ENCODE measurements at regions not wholly inside any gene's neighbourhood (a gene's known extent, or its start where the extent isn't known, plus 50 kb on each side); places are given as distances from the start of the nearest gene placed in this dataset.

- Mint-ChIP-seq H3K4me3 (no peak overlapping the region), H3K27ac (ENCODE audit: low read depth) (no peak overlapping the region), H3K27me3 (peaks cover under 1% of the 10 kb centered on the region), H3K9me3 (no peaks in the 10 kb centered on the region), H3K36me3 (ENCODE audit: insufficient read depth) (peaks cover 2% of the 10 kb centered on the region), H3K4me1 (no peaks in the 10 kb centered on the region)
- ATAC-seq (replicated peaks; ENCODE audit: extremely low read depth, poor library complexity, severe bottlenecking) (no peak), DNase-seq (ENCODE audit: low spot score in 2 of 2) (no peak)
Observed at GRCh38 chr18:38930881-38931753, 1365.5 kb upstream of the CELF4 start.

GRCh38 chr18:38923540-38923939, 1357.9 kb upstream of the CELF4 start:
- H3K9me3 Mint-ChIP-seq: peaks cover 6% of the 10 kb centered on the region
- no peaks in the 10 kb centered on the region for H3K4me1 Mint-ChIP-seq
- ATAC-seq (replicated peaks; ENCODE audit: extremely low read depth, poor library complexity, severe bottlenecking): no peak
- H3K27ac Mint-ChIP-seq (ENCODE audit: low read depth): no peak overlapping the region
- H3K36me3 Mint-ChIP-seq (ENCODE audit: insufficient read depth): peaks cover 2% of the 10 kb centered on the region
- no peak for DNase-seq (ENCODE audit: low spot score in 2 of 2)
- no peak overlapping the region for H3K4me3 Mint-ChIP-seq
- H3K27me3 Mint-ChIP-seq: peaks cover 67% of the 10 kb centered on the region

- Mint-ChIP-seq H3K27me3 (peaks cover 71% of the 10 kb centered on the region), H3K36me3 (ENCODE audit: insufficient read depth) (peaks cover 2% of the 10 kb centered on the region), H3K9me3 (peaks cover 6% of the 10 kb centered on the region), H3K27ac (ENCODE audit: low read depth) (no peak overlapping the region), H3K4me1 (no peaks in the 10 kb centered on the region), H3K4me3 (no peak overlapping the region)
- ATAC-seq (replicated peaks; ENCODE audit: extremely low read depth, poor library complexity, severe bottlenecking) (no peak), DNase-seq (ENCODE audit: low spot score in 2 of 2) (no peak)
Observed at GRCh38 chr18:38923126-38923525, 1357.5 kb upstream of the CELF4 start.

- no peak overlapping the region for H3K27ac Mint-ChIP-seq (ENCODE audit: low read depth)
- DNase-seq (ENCODE audit: low spot score in 2 of 2) (no peak), ATAC-seq (replicated peaks; ENCODE audit: extremely low read depth, poor library complexity, severe bottlenecking) (no peak)
- peaks cover 9% of the 10 kb centered on the region for H3K27me3 Mint-ChIP-seq
- no peaks in the 10 kb centered on the region for H3K4me1 Mint-ChIP-seq
- no peaks in the 10 kb centered on the region for H3K36me3 Mint-ChIP-seq (ENCODE audit: insufficient read depth)
- no peak overlapping the region for H3K4me3 Mint-ChIP-seq
- no peaks in the 10 kb centered on the region for H3K9me3 Mint-ChIP-seq
Observed at GRCh38 chr18:38909972-38910371, 1344.4 kb upstream of the CELF4 start.

GRCh38 chr18:38902796-38903195, 1337.2 kb upstream of the CELF4 start:
- DNase-seq (ENCODE audit: low spot score in 2 of 2): no peak
- no peaks in the 10 kb centered on the region for H3K4me1 Mint-ChIP-seq
- no peaks in the 10 kb centered on the region for H3K9me3 Mint-ChIP-seq
- H3K27me3 Mint-ChIP-seq: no peaks in the 10 kb centered on the region
- no peak for ATAC-seq (replicated peaks; ENCODE audit: extremely low read depth, poor library complexity, severe bottlenecking)
- no peaks in the 10 kb centered on the region for H3K36me3 Mint-ChIP-seq (ENCODE audit: insufficient read depth)
- no peak overlapping the region for H3K27ac Mint-ChIP-seq (ENCODE audit: low read depth)
- no peak overlapping the region for H3K4me3 Mint-ChIP-seq

GRCh38 chr18:38900445-38900844, 1334.8 kb upstream of the CELF4 start:
- Mint-ChIP-seq H3K4me3 (no peak overlapping the region), H3K9me3 (peaks cover 4% of the 10 kb centered on the region), H3K27ac (ENCODE audit: low read depth) (no peak overlapping the region), H3K27me3 (no peaks in the 10 kb centered on the region), H3K4me1 (no peaks in the 10 kb centered on the region), H3K36me3 (ENCODE audit: insufficient read depth) (no peaks in the 10 kb centered on the region)
- DNase-seq (ENCODE audit: low spot score in 2 of 2) (no peak), ATAC-seq (replicated peaks; ENCODE audit: extremely low read depth, poor library complexity, severe bottlenecking) (no peak)

- no peak overlapping the region for H3K4me3 Mint-ChIP-seq
- DNase-seq (ENCODE audit: low spot score in 2 of 2) (no peak), ATAC-seq (replicated peaks; ENCODE audit: extremely low read depth, poor library complexity, severe bottlenecking) (no peak)
- H3K27ac Mint-ChIP-seq (ENCODE audit: low read depth): no peak overlapping the region
- H3K27me3 Mint-ChIP-seq: no peaks in the 10 kb centered on the region
- no peaks in the 10 kb centered on the region for H3K4me1 Mint-ChIP-seq
- no peaks in the 10 kb centered on the region for H3K36me3 Mint-ChIP-seq (ENCODE audit: insufficient read depth)
- H3K9me3 Mint-ChIP-seq: peaks cover 4% of the 10 kb centered on the region
Observed at GRCh38 chr18:38900031-38900430, 1334.4 kb upstream of the CELF4 start.

- DNase-seq (ENCODE audit: low spot score in 2 of 2) (no peak), ATAC-seq (replicated peaks; ENCODE audit: extremely low read depth, poor library complexity, severe bottlenecking) (no peak)
- H3K4me1 Mint-ChIP-seq: no peaks in the 10 kb centered on the region
- H3K9me3 Mint-ChIP-seq: peaks cover 9% of the 10 kb centered on the region
- no peak overlapping the region for H3K27ac Mint-ChIP-seq (ENCODE audit: low read depth)
- H3K36me3 Mint-ChIP-seq (ENCODE audit: insufficient read depth): no peaks in the 10 kb centered on the region
- H3K4me3 Mint-ChIP-seq: no peak overlapping the region
- H3K27me3 Mint-ChIP-seq: no peaks in the 10 kb centered on the region
Observed at GRCh38 chr18:38899252-38899651, 1333.7 kb upstream of the CELF4 start.

GRCh38 chr18:38898167-38898566, 1332.6 kb upstream of the CELF4 start:
- ATAC-seq (replicated peaks; ENCODE audit: extremely low read depth, poor library complexity, severe bottlenecking): no peak

GRCh38 chr18:38895560-38895959, 1330.0 kb upstream of the CELF4 start:
- ATAC-seq (replicated peaks; ENCODE audit: extremely low read depth, poor library complexity, severe bottlenecking) (no peak), DNase-seq (ENCODE audit: low spot score in 2 of 2) (no peak)
- H3K4me1 Mint-ChIP-seq: no peaks in the 10 kb centered on the region
- H3K9me3 Mint-ChIP-seq: peaks cover 12% of the 10 kb centered on the region
- H3K36me3 Mint-ChIP-seq (ENCODE audit: insufficient read depth): no peaks in the 10 kb centered on the region
- H3K27me3 Mint-ChIP-seq: no peaks in the 10 kb centered on the region
- no peak overlapping the region for H3K27ac Mint-ChIP-seq (ENCODE audit: low read depth)
- H3K4me3 Mint-ChIP-seq: no peak overlapping the region

More at GRCh38 chr18:38898167-38898566, 1332.6 kb upstream of the CELF4 start:
- Mint-ChIP-seq H3K27me3 (no peaks in the 10 kb centered on the region), H3K36me3 (ENCODE audit: insufficient read depth) (no peaks in the 10 kb centered on the region), H3K27ac (ENCODE audit: low read depth) (no peak overlapping the region), H3K4me3 (no peak overlapping the region), H3K9me3 (peaks cover 12% of the 10 kb centered on the region), H3K4me1 (no peaks in the 10 kb centered on the region)
- no peak for DNase-seq (ENCODE audit: low spot score in 2 of 2)

- H3K9me3 Mint-ChIP-seq: no peaks in the 10 kb centered on the region
- H3K4me3 Mint-ChIP-seq: no peak overlapping the region
- H3K4me1 Mint-ChIP-seq: no peaks in the 10 kb centered on the region
- no peaks in the 10 kb centered on the region for H3K36me3 Mint-ChIP-seq (ENCODE audit: insufficient read depth)
- no peak overlapping the region for H3K27ac Mint-ChIP-seq (ENCODE audit: low read depth)
- H3K27me3 Mint-ChIP-seq: peaks cover 7% of the 10 kb centered on the region
- no peak for ATAC-seq (replicated peaks; ENCODE audit: extremely low read depth, poor library complexity, severe bottlenecking)
- no peak for DNase-seq (ENCODE audit: low spot score in 2 of 2)
Observed at GRCh38 chr18:38887671-38888020, 1322.0 kb upstream of the CELF4 start.

- no peak for ATAC-seq (replicated peaks; ENCODE audit: extremely low read depth, poor library complexity, severe bottlenecking)
Observed at GRCh38 chr18:38886861-38887670, 1321.5 kb upstream of the CELF4 start.

GRCh38 chr18:38886235-38886634, 1320.6 kb upstream of the CELF4 start:
- Mint-ChIP-seq H3K9me3 (peaks cover 7% of the 10 kb centered on the region), H3K4me1 (no peaks in the 10 kb centered on the region), H3K27ac (ENCODE audit: low read depth) (no peak overlapping the region), H3K4me3 (no peak overlapping the region), H3K36me3 (ENCODE audit: insufficient read depth) (no peaks in the 10 kb centered on the region), H3K27me3 (peaks cover 7% of the 10 kb centered on the region)
- ATAC-seq (replicated peaks; ENCODE audit: extremely low read depth, poor library complexity, severe bottlenecking) (no peak), DNase-seq (ENCODE audit: low spot score in 2 of 2) (no peak)

More at GRCh38 chr18:38886861-38887670, 1321.5 kb upstream of the CELF4 start:
- no peak for DNase-seq (ENCODE audit: low spot score in 2 of 2)
- peaks cover 7% of the 10 kb centered on the region for H3K27me3 Mint-ChIP-seq
- no peak overlapping the region for H3K4me3 Mint-ChIP-seq
- H3K36me3 Mint-ChIP-seq (ENCODE audit: insufficient read depth): no peaks in the 10 kb centered on the region
- H3K4me1 Mint-ChIP-seq: no peaks in the 10 kb centered on the region
- H3K9me3 Mint-ChIP-seq: peaks cover under 1% of the 10 kb centered on the region
- H3K27ac Mint-ChIP-seq (ENCODE audit: low read depth): no peak overlapping the region

All from central memory CD8-positive, alpha-beta T cell (primary cell).